ENCODE measurements at regions not wholly inside any gene's neighbourhood (a gene's known extent, or its start where the extent isn't known, plus 50 kb on each side); places are given as distances from the start of the nearest gene placed in this dataset.

GRCh38 chr9:108374626-108375025, 481.2 kb downstream of the ACTL7B start:
- TF ChIP-seq CTCF (conservative IDR thresholded peaks at IDR 0.05; ENCODE audit: low read depth, low read length) (no peak), MAFK (IDR thresholded peaks at IDR 0.05; ENCODE audit: low read depth, low read length) (no peak), POLR2A (IDR thresholded peaks at IDR 0.05; ENCODE audit: low read depth, low read length) (no peak), MAZ (IDR thresholded peaks at IDR 0.05; ENCODE audit: borderline replicate concordance, low read depth, low read length) (no peak), USF2 (IDR thresholded peaks at IDR 0.05; ENCODE audit: low read depth, low read length) (no peak), RAD21 (IDR thresholded peaks at IDR 0.05; ENCODE audit: low read length) (no peak), SMC3 (IDR thresholded peaks at IDR 0.05; ENCODE audit: low read depth, low read length) (no peak), ELK1 (IDR thresholded peaks at IDR 0.05; ENCODE audit: borderline replicate concordance, low read depth, low read length) (no peak), CHD1 (IDR thresholded peaks at IDR 0.05; ENCODE audit: low read depth, low read length) (no peak), RFX5 (IDR thresholded peaks at IDR 0.05; ENCODE audit: low read depth, low read length) (no peak), RCOR1 (IDR thresholded peaks at IDR 0.05; ENCODE audit: insufficient replicate concordance, low read length) (no peak), CEBPB (IDR thresholded peaks at IDR 0.05; ENCODE audit: low read depth, low read length) (no peak), FOS (IDR thresholded peaks at IDR 0.05; ENCODE audit: low read depth, low read length) (no peak)
